Upper lobe of right lung (tissue), 1 donor: ENCODE measurements at regions not wholly inside any gene's neighbourhood (a gene's known extent, or its start where the extent isn't known, plus 50 kb on each side); places are given as distances from the start of the nearest gene placed in this dataset.
A peak's percentile ranks its signal among the peaks of the same experiment; 100 is the strongest.
"Not testable (repeated sequence)": the region's sequence is repeated elsewhere in the genome, so short reads cannot be mapped to it uniquely, and the experiment has no call there.

ENCODE experiments used
- ATAC-seq: fragments of 200-7000 bp; cut with Tn5 transposase; one replicate; pipeline ENCODE4 v1.9.1; 2020; ENCODE audit warnings: mild to moderate bottlenecking, moderate library complexity
- DNase-seq: peaks from one replicate; pipeline ENCODE4 v3.0.0-alpha.2; 2020
- H3K27ac ChIP-seq: fragments of 200-600 bp; one replicate; pipeline ENCODE4 v1.8.0; 2022
- H3K27me3 ChIP-seq: fragments of 200-600 bp; one replicate; pipeline ENCODE4 v1.8.0; 2022; ENCODE audit warnings: mild to moderate bottlenecking
- H3K36me3 ChIP-seq: fragments of 200-600 bp; one replicate; pipeline ENCODE4 v1.8.0; 2022
- H3K4me1 ChIP-seq: fragments of 200-600 bp; one replicate; pipeline ENCODE4 v1.8.0; 2022
- H3K4me3 ChIP-seq: fragments of 200-600 bp; one replicate; pipeline ENCODE4 v1.8.0; 2022; ENCODE audit warnings: mild to moderate bottlenecking
- H3K9me3 ChIP-seq: fragments of 200-600 bp; one replicate; pipeline ENCODE4 v1.8.0; 2022
- intact Hi-C: fragments of 100-400 bp; cut with DNase I; formaldehyde crosslinking; loops from one replicate; pipeline ENCODE4 v1.11.0; 2022
- TF ChIP-seq, protein P1 (sequence below): fragments of 200-600 bp; IDR thresholded peaks from one replicate; pipeline ENCODE4 v1.8.0; 2022; ENCODE audit warnings: antibody characterized with exemption
- donor health status: DM: no; HTN: yes; CAD: no; lungs with severe emphysema.

GRCh38 chr7:124113045-124113444, 80.2 kb upstream of the TMEM229A start:
- Histone ChIP-seq H3K4me1 (no peaks in the 10 kb centered on the region), H3K4me3 (no peak overlapping the region), H3K36me3 (no peaks in the 10 kb centered on the region), H3K27me3 (no peaks in the 10 kb centered on the region), H3K9me3 (no peaks in the 10 kb centered on the region), H3K27ac (no peak overlapping the region)
- DNase-seq (no peak), ATAC-seq (no peak)
- TF ChIP-seq, protein P1, sequence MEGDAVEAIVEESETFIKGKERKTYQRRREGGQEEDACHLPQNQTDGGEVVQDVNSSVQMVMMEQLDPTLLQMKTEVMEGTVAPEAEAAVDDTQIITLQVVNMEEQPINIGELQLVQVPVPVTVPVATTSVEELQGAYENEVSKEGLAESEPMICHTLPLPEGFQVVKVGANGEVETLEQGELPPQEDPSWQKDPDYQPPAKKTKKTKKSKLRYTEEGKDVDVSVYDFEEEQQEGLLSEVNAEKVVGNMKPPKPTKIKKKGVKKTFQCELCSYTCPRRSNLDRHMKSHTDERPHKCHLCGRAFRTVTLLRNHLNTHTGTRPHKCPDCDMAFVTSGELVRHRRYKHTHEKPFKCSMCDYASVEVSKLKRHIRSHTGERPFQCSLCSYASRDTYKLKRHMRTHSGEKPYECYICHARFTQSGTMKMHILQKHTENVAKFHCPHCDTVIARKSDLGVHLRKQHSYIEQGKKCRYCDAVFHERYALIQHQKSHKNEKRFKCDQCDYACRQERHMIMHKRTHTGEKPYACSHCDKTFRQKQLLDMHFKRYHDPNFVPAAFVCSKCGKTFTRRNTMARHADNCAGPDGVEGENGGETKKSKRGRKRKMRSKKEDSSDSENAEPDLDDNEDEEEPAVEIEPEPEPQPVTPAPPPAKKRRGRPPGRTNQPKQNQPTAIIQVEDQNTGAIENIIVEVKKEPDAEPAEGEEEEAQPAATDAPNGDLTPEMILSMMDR: no peak
- intact Hi-C loops: no loop called here

GRCh38 chr7:124106575-124106974, 73.7 kb upstream of the TMEM229A start:
- Histone ChIP-seq H3K9me3 (peaks cover 2% of the 10 kb centered on the region), H3K4me1 (no peaks in the 10 kb centered on the region), H3K27ac (no peak overlapping the region), H3K36me3 (no peaks in the 10 kb centered on the region), H3K27me3 (no peaks in the 10 kb centered on the region), H3K4me3 (no peak overlapping the region)
- intact Hi-C loops: no loop called here
- TF ChIP-seq, protein P1: no peak
- ATAC-seq: no peak
- DNase-seq: no peak

- DNase-seq (no peak), ATAC-seq (no peak)
- intact Hi-C loops: no loop called here
Measured at GRCh38 chr7:124101173-124101768, 68.4 kb upstream of the TMEM229A start.

DNA sequence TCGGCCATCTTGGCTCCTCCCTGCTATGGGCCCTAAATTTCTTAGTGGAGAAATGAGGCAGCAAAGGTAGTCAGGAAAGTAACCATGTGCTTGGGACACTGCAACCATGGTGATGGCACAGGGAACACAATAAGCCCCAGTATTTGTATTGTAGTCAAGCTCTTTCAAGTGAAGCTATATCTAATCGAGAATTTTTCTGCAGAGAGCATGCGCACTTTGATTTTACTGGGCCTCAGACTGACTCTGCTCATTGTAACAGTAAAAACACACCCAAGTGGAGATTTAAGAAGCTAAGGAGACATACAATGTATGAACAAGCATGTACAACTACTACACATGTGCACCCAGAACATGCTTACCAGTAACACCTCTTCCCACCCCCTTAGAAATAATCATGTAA, 67.3 kb upstream of the TMEM229A start:
- ATAC-seq (no peak), DNase-seq (no peak)
- Histone ChIP-seq H3K9me3 (peaks cover 2% of the 10 kb centered on the region), H3K36me3 (no peaks in the 10 kb centered on the region), H3K4me3 (no peak overlapping the region), H3K27ac (no peak overlapping the region), H3K4me1 (no peaks in the 10 kb centered on the region), H3K27me3 (no peaks in the 10 kb centered on the region)
- intact Hi-C loops: no loop called here
- TF ChIP-seq, protein P1: no peak

More at GRCh38 chr7:124101173-124101768, 68.4 kb upstream of the TMEM229A start:
- Histone ChIP-seq H3K27me3 (no peaks in the 10 kb centered on the region), H3K27ac (no peak overlapping the region), H3K4me1 (no peaks in the 10 kb centered on the region), H3K4me3 (no peak overlapping the region), H3K9me3 (peaks cover 2% of the 10 kb centered on the region), H3K36me3 (no peaks in the 10 kb centered on the region)
- TF ChIP-seq, protein P1: peak; percentile 41

GRCh38 chr7:124099585-124099984, 66.7 kb upstream of the TMEM229A start:
- H3K36me3 ChIP-seq, intact Hi-C loops, H3K4me3 ChIP-seq, ATAC-seq, H3K27me3 ChIP-seq, H3K9me3 ChIP-seq, H3K27ac ChIP-seq, H3K4me1 ChIP-seq: not testable (repeated sequence)
- DNase-seq: peak; percentile 41

DNA sequence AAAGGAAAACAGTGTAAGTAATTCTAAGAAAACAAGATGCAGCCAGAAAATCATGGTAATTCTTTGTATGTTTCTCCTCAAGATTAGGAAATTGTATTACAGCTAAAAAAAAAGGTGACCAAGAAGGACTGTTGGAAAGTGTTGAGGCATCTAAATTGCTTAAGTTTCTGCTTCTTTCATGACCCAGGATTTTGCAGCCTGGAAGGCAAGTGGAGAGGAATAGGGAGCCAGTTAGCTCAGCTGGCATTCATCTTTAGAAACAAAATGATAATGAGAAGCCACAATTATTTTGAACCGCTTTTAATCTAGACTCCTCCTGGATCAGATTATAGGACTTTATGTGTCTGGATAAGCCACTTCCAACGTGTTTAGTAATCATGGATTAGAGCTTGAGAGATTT, 56.8 kb upstream of the TMEM229A start:
- intact Hi-C loops: no loop called here
- Histone ChIP-seq H3K4me3 (no peak overlapping the region), H3K27me3 (no peaks in the 10 kb centered on the region), H3K4me1 (no peaks in the 10 kb centered on the region), H3K27ac (no peak overlapping the region), H3K9me3 (no peaks in the 10 kb centered on the region), H3K36me3 (no peaks in the 10 kb centered on the region)
- DNase-seq (no peak), ATAC-seq (no peak)
- TF ChIP-seq, protein P1: no peak
